NCI-H226 (cell line): ENCODE measurements at regions not wholly inside any gene's neighbourhood (a gene's known extent, or its start where the extent isn't known, plus 50 kb on each side); places are given as distances from the start of the nearest gene placed in this dataset.
"Not testable (repeated sequence)": the region's sequence is repeated elsewhere in the genome, so short reads cannot be mapped to it uniquely, and the experiment has no call there.

Experiments used
- DNase-seq: peaks from one replicate; pipeline ENCODE4 v3.0.0-alpha.2; 2015

GRCh38 chr5:114949756-114950155, 220.0 kb downstream of the TRIM36 start:
- DNase-seq, result no peak

- no peak for DNase-seq
Measured at GRCh38 chr5:114948986-114949621, 220.6 kb downstream of the TRIM36 start.

DNA sequence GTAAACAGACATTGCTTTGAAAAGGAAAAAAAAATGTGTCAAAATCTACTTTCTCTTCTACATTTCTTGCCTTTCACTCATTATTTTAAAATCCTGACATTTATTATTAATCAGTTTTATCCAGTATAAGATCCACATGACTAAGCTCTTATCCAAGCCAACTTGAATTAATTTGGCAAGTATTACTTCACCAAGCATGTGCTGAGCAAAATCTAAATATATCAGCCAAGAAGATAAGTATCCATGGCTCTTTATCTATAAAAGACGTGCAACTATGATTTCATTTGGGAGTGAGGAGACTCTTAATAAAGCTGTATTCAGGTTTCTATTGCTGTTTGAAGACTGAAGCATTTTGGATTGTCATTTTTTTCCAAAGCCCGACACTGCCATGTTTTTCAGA, 221.3 kb downstream of the TRIM36 start:
- DNase-seq, result no peak

GRCh38 chr5:114940709-114941108, 229.0 kb downstream of the TRIM36 start:
- DNase-seq, result no peak

GRCh38 chr5:114935490-114935889, 234.2 kb downstream of the TRIM36 start:
- no peak for DNase-seq

DNA sequence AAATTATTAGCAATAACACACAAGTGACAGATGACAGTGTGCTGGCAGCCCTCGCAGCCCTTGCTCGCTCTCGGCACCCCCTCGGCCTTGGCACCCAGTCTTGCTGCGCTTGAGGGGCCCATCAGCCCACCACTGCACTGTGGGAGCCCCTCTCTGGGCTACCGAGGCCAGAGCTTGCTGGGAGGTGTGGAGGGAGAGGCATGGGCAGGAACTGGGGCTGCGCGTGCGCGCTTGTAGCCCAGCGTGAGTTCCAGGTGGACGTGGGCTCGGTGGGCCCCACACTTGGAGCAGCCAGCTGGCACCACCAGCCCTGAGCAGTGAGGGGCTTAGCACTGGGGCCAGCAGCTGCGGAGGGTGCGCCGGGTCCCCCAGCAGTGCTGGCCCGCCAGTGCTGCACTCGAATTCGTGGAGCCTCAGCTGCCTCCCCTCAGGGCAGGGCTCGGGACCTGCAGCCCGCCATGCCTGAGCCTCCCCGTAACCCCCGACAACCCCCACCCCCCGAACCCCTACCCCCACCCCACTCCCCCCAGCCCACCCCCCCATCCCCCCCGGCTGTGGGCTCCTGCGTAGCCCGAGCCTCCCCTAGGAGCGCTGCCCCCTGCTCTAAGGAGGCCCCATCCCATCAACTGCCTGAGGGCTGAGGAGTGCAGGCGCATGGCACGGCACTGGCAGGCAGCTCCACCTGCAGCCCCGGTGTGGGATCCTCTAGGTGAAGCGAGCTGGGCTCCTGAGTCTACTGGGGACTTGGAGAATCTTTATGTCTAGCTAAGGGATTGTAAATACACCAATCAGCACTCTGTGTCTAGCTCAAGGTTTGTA, 240.9 kb downstream of the TRIM36 start:
- DNase-seq, result no peak

DNA sequence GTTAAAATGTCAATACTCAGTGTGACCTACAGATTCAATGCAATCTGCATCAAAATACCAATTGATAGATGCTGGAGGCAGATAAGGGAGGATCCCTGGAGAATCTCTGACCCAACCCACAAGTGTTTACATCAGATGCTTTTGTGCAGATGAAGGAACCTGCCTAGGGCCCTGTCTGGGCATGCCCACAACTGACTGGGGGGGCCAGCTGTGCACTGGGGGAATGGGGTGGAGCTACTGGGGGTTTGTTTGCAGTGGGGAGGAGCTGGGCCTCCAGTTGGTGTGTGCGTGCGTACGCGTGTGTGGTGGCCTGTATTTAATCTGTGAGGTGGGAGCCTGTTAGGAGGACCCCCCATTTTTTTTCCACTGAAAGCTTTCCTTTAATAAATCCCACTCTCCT, 244.9 kb downstream of the TRIM36 start:
- no peak for DNase-seq

DNA sequence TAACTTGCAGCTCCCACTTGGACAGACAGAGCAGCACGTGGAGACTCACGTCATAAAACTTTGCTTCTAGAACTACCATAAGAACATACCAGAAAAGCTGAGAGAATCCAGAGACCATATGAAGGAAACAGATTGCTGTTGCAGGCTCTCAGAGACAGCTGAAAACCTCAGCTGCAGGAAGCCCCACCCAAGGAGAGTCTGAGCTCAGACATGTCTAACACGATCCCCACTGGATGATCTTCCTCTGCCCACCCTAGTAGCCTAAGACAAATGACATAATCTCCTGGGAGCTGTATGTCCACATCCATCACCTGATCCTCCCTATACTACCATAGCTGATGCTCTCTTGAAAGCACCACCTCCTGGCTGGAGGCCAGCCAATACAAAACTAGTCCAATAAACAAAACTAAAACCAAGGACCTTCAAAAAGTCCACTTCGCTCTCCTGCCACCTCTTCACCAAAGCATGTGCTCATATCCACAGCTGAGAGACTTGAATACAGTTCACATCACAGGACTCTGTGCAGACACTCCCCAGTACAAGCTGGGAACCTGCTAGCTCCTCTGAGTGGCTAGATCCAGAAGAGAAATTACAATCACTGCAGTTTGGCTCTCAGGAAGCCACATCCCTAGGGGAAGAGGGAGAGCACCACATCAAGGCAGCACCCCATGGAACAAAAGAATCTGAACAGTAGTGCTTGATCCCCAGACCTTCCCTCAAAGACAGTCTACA, 257.4 kb downstream of the TRIM36 start:
- no peak for DNase-seq

- no peak for DNase-seq
Measured at GRCh38 chr5:114910727-114911126, 259.0 kb downstream of the TRIM36 start.

DNA sequence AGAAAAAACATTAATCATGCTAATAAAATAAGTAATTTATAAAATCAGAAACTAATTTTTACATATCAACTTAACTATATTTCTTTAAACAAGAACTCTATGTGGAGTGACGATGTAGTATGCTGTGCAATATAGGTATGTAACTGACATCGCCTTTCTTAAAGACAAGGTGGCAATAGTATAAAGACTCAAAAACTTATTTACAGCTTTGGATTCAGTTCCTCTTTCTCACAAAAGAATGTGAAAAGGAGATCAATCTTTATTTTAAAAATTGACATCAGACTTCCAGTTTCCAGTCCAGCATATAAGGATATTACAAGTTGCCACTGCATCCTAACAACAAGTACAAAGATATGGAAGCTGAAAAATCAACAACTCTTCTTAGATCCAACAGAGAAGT, 260.3 kb downstream of the TRIM36 start:
- DNase-seq, result no peak

GRCh38 chr5:114903767-114904166, 265.9 kb downstream of the TRIM36 start:
- DNase-seq, result no peak

GRCh38 chr5:114898602-114899001, 271.1 kb downstream of the TRIM36 start:
- no peak for DNase-seq

DNA sequence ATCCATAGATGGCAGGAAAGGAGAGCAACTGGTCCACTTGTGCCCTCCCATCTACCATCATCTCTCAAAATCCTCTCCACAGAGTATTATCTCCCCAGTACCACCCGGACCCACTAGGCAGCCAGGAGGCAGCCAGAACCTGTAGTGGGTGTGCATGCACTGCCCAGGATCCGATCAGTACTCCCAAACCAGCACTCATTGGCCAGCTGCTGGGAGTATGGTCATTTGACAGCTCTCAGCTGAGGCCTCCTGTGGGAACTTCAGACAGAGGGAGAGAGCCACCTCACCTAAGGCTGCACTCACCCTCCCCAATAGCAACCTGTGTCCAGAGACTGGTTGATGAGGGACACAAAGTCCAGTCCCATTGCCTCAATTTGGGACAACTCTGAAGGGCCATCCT, 286.0 kb downstream of the TRIM36 start:
- DNase-seq, result no peak

DNA sequence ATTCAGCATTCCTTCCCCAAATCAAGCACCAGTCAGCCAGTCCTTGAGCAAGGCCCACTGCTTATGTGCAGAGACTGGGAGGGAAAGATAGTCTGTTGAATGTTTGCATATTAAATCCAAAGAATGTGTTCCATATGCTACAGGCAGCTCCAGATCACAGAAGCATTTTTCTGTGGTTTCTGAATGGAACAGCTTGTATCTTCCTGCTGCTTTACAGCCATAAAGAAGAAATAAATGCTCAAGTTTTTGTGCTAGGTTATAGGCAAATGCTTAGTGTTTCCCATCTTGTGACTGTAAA, 310.3 kb downstream of the TRIM36 start:
- DNase-seq, result no peak

DNA sequence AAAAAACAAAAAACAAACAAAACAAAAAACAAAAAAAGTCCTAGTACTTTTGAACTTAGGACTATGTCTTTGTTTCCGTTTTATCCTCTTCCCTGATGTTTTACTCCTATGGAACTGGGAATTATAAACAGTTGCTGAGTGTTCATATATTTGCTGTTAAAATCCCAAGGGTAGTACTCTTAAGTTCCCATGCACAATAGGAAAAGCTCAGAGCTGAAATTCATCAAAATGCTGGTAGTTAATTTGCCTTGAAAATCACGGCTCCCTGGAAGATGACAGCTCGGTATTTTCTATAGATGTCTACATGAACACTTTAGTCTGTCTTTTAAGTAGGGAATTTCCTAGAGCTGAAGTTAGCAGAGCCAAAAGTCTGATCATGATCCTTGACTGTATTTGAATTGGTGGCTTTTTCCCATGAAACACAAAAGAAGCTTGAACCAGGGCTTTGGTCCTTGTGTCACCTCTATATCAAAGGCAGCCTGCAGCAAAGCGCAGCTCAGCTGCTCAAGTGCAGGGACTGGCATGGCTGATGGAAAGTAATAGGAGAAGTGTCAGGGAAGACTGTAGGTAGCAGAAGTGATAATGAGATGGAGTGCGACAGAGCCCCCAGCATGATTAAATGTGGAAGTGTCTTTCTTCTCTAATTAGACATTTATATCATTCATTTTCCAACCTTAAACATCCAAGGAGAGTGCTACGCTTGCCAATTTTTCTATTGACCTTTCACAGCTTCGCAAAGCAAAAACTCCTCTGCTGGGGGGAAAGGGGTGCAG, 310.9 kb downstream of the TRIM36 start:
- no peak for DNase-seq

DNA sequence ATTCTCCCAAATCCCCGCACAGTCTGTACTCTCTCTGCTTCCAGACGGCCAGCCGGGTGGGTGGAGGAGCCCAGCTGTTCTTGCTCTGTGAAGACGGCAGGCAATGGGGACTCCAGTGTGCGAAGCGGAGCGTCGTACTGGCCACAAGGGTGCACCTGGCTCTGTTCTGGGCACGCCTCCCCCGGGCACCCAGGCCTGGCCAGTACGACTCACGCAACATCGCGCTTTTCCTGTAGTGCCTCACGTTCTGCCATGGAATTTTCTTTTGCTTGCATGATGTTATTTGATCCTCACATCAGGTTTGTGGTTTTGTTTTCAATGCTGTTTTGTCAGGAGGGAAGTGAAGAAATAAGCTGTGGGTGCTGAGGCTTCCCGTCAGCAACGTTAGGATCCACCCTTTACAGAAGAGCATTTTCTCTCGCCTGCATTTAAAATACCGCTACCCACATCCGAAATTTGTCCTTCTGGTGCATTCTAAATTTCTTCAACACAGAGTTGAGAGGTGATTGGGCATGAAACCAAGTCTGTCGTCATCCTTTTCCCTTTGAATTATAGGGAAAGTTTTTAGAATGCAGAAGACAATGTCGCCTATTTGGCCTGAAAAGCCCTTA, 311.7 kb downstream of the TRIM36 start:
- DNase-seq, result no peak

- DNase-seq, result not testable (repeated sequence)
Measured at GRCh38 chr5:114844711-114845110, 325.0 kb downstream of the TRIM36 start.

- no peak for DNase-seq
Measured at GRCh38 chr5:114839360-114839759, 330.3 kb downstream of the TRIM36 start.

- no peak for DNase-seq
Measured at GRCh38 chr5:114838937-114839336, 330.8 kb downstream of the TRIM36 start.

GRCh38 chr5:114830114-114830513, 339.6 kb downstream of the TRIM36 start:
- DNase-seq, result no peak

DNA sequence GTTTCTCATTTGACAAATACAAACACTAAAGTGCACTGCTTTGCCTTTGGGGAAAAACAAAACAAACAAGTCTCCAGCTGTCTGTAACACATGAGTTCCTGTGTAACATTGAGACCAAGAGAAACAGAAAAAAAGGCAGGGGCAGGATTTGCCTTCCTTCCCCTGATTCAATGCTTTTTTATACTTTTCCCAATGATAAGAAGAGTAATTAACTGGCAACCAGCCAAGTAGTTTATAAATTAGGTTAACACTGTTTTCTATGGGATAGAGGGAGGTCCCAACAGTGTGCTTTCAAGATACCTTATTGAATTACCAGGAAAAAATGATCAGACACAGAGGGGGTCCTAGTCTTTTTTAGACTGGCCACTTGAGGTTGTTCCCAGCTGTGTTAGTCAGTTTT, 346.8 kb downstream of the TRIM36 start:
- DNase-seq, result no peak

DNA sequence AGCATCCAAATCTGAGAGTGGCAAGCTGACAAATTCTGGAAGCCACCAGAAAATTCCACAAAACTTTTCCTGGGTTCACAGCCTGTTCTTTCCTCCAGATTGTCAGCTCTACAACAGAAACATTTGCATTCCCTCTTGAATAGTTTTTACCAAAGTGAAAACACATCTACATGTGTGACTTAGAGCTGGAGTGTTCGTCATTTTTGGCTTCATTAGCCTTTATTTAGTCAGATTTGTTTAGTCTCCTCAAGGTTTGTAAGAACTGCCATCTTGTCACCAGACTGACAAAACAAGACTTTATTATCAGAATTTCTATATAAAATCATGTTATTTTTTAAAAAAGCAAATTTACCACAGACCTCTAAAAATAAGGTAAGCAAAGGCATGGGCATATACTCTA, 347.3 kb downstream of the TRIM36 start:
- no peak for DNase-seq

DNA sequence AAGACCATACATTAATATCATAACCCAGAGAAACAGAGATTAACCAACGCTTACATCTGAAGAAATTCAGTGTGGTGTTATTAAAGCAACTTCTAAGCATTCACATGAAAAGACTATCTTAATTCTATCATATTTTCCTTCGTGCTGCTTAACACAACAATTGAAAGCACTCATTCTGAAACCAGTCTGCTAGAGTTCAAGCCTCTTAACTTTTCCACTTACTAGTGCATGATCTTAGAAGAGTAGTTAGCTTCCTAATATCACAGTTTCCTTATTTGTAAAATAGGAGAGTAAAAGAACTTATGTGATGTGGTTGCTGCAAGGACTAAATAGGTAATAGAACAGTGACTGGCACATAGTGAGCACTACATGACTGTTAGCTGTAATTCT, 379.3 kb downstream of the TRIM36 start:
- DNase-seq, result no peak
